ENCODE measurements at regions not wholly inside any gene's neighbourhood (a gene's known extent, or its start where the extent isn't known, plus 50 kb on each side); places are given as distances from the start of the nearest gene placed in this dataset.

- no peak for TF ChIP-seq CTCF (IDR thresholded peaks at IDR 0.05)
- TF ChIP-seq POLR2A (IDR thresholded peaks at IDR 0.05): no peak
Measured at GRCh38 chr12:93201990-93202389, 175.7 kb upstream of the NUDT4 start.

Data from uterus (tissue), 2 donors.